ENCODE measurements at regions not wholly inside any gene's neighbourhood (a gene's known extent, or its start where the extent isn't known, plus 50 kb on each side); places are given as distances from the start of the nearest gene placed in this dataset.

DNA sequence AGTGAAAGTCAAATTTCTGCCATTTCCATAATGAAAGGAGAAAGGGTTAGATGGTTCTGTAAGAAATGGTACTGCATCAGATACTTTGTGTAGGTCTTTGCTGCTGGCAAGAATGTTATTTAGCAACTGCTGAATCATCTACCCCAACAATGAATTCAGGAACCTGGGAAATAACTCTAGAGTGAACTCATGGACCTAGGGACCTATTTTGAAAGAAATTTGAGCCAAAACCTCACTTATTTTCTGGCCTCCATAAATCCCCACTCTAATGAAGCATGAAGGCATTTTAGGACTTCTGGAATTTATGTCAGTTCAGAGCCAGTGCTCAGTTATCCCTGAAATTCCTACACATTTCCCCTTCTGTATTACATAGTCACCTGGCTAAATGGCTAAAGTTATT is 50.9 kb upstream of the CPNE8 start:
- H3K4me1 ChIP-seq = no peaks in the 10 kb centered on the region
- no peak for DNase-seq
- no peaks in the 10 kb centered on the region for H3K27me3 ChIP-seq (ENCODE audit: low read depth)
- intact Hi-C loops (cut with micrococcal nuclease) = no loop called here
- no peaks in the 10 kb centered on the region for H3K36me3 ChIP-seq
- H3K4me3 ChIP-seq = no peak overlapping the region
- TF ChIP-seq, protein P1, sequence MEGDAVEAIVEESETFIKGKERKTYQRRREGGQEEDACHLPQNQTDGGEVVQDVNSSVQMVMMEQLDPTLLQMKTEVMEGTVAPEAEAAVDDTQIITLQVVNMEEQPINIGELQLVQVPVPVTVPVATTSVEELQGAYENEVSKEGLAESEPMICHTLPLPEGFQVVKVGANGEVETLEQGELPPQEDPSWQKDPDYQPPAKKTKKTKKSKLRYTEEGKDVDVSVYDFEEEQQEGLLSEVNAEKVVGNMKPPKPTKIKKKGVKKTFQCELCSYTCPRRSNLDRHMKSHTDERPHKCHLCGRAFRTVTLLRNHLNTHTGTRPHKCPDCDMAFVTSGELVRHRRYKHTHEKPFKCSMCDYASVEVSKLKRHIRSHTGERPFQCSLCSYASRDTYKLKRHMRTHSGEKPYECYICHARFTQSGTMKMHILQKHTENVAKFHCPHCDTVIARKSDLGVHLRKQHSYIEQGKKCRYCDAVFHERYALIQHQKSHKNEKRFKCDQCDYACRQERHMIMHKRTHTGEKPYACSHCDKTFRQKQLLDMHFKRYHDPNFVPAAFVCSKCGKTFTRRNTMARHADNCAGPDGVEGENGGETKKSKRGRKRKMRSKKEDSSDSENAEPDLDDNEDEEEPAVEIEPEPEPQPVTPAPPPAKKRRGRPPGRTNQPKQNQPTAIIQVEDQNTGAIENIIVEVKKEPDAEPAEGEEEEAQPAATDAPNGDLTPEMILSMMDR (IDR thresholded peaks at IDR 0.05; ENCODE audit: borderline replicate concordance) = no peak
- H3K9me3 ChIP-seq (replicated peaks) = no peaks in the 10 kb centered on the region
- H3K27ac ChIP-seq (replicated peaks) = no peak overlapping the region
